ENCODE measurements at regions not wholly inside any gene's neighbourhood (a gene's known extent, or its start where the extent isn't known, plus 50 kb on each side); places are given as distances from the start of the nearest gene placed in this dataset.

GRCh38 chr16:14002416-14002990 is 68.6 kb upstream of the MRTFB start:
- H3K4me1 ChIP-seq: peaks cover 17 to 41% (median 29%) of the 10 kb centered on the region in 4 donors
- DNase-seq (ENCODE audit: extremely low spot score): no peak
- H3K27me3 ChIP-seq: no peaks in the 10 kb centered on the region
- no peaks in the 10 kb centered on the region for H3K36me3 ChIP-seq
- peak overlapping the region; percentile 40 to 56 (median 45) for H3K4me3 ChIP-seq
- H3K27ac ChIP-seq (replicated peaks in 1 of 4): peak overlapping the region in 3 of 4 donors; percentile 34 to 60 (median 43)
- WGBS: 49% methylated on average over 13 of the region's 13 CpGs
- no peaks in the 10 kb centered on the region for H3K9me3 ChIP-seq
- intact Hi-C loops (cut with DNase I): no loop called here
- TF ChIP-seq POLR2AphosphoS5 (IDR thresholded peaks at IDR 0.05): no peak
- TF ChIP-seq POLR2A (IDR thresholded peaks at IDR 0.05; ENCODE audit: low read depth): no peak
- no peak for TF ChIP-seq CTCF (IDR thresholded peaks at IDR 0.05)
- TF ChIP-seq EP300 (IDR thresholded peaks at IDR 0.05): no peak

DNA sequence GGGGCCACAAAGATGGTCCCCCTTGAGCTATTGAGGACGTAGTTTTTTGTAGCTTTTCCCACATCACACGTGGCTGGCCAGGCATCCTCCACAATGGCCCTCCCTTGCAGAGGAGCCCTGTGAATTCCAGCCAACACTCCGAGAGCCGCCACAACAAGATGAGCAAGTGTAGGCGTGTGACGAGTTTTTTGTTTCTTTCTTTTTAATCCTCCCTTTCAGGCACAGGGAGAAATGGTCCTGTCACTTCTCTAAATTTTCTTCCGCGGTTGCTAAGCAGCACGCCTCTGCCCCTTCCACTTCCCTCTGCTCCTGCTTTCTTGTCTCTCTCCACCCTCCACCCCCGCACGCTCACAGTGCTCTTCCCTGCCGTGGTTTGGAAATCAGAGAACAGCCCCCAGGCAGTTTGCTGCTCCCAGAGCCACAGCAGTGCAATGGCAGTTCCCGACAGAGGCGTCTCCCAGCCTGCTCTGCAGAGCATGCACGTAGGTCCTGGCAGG is 68.0 kb upstream of the MRTFB start:
- Histone ChIP-seq H3K27ac (replicated peaks in 1 of 4) (peak overlapping the region; percentile 34 to 60 (median 42)), H3K36me3 (no peaks in the 10 kb centered on the region), H3K9me3 (no peaks in the 10 kb centered on the region), H3K27me3 (no peaks in the 10 kb centered on the region), H3K4me1 (peaks cover 17 to 41% (median 29%) of the 10 kb centered on the region in 4 donors), H3K4me3 (peak overlapping the region; percentile 40 to 56 (median 45))
- no peak for DNase-seq (ENCODE audit: extremely low spot score)
- WGBS: 2% methylated on average over 15 of the region's 15 CpGs
- TF ChIP-seq EP300 (IDR thresholded peaks at IDR 0.05): no peak
- TF ChIP-seq CTCF (IDR thresholded peaks at IDR 0.05): peak; percentile 27 to 33 (median 28)
- intact Hi-C loops (cut with DNase I): no loop called here

DNA sequence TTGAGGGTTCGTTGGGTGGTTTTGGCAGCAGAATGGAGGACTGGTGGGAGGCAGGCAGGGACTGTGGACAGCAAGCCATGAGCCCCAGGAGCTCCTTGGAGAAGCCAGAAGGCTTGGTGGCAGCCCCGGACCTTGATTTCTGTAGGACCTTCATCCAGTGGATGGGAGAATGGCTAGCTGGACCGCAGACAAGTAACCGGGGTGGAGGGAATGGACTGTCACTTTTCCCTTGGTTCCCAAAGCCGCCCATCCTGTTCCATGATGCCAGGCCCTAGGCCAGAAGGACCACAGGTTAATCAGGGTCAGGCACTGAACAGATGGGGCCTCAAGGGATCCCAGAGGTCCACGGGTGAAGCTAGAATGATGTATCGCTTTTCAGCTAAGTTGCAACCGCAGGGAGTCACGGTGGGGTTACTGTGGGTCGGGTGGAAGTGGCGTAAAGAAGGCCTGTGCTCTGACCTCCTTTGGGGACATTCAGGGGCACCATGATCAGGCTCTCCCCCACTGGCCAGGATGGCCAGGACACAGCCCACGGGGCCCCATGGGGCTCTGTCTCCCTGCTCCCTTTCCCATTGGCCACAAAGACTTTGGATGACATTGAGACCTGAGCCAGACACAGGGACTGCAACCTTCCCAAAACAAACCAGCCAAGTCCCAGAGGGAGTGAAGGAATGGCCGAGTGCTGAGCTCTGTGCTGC is 66.9 kb upstream of the MRTFB start:
- no peaks in the 10 kb centered on the region for H3K27me3 ChIP-seq
- peaks cover 17 to 32% (median 26%) of the 10 kb centered on the region in 4 donors for H3K4me1 ChIP-seq
- intact Hi-C loops (cut with DNase I): no loop called here
- peak overlapping the region in 3 of 4 donors; percentile 42 to 60 (median 43) for H3K27ac ChIP-seq (replicated peaks in 1 of 4)
- no peak overlapping the region for H3K4me3 ChIP-seq
- WGBS: 84% methylated on average over 10 of the region's 13 CpGs
- no peak for DNase-seq (ENCODE audit: extremely low spot score)
- no peak for TF ChIP-seq POLR2AphosphoS5 (IDR thresholded peaks at IDR 0.05)
- no peak for TF ChIP-seq EP300 (IDR thresholded peaks at IDR 0.05)
- TF ChIP-seq CTCF (IDR thresholded peaks at IDR 0.05): no peak
- H3K36me3 ChIP-seq: no peaks in the 10 kb centered on the region
- no peaks in the 10 kb centered on the region for H3K9me3 ChIP-seq

DNA sequence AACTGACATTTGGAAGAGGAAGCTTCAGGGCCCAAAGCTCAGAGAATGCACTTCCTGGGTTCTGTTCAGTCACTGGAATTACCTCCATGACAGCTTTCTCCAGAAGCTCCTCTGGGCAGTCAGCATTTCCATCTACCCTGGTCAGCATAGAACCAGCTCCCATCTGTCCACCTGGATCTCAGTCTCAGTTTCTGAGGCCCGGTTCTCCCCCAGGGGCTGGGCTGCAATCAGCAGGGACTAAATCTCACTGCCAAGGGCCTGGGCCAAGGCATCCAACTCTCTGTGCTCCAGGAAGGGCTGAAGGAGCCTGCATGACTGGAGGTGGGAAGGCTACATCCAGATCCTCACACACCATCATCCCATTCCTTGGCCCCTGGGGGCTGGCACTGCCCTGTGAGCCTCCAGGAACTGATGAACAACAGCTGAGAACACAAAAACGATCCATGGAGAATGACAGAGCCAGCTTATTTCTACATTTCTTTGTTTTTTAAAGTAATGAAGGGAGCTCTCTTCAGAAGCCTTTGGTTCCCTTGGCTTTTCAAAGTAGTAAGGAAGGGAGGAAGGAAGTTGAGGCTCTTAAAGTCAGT is 66.3 kb upstream of the MRTFB start:
- Histone ChIP-seq H3K9me3 (no peaks in the 10 kb centered on the region), H3K4me3 (no peak overlapping the region), H3K27ac (replicated peaks in 1 of 4) (peak overlapping the region in 2 of 4 donors; percentile 53 to 57), H3K27me3 (no peaks in the 10 kb centered on the region), H3K4me1 (peaks cover 17 to 27% (median 26%) of the 10 kb centered on the region in 4 donors), H3K36me3 (no peaks in the 10 kb centered on the region)
- no CpG with 5 or more reads among the region's 2 CpGs for WGBS
- intact Hi-C loops (cut with DNase I): no loop called here
- TF ChIP-seq CTCF (IDR thresholded peaks at IDR 0.05): no peak
- TF ChIP-seq POLR2A (IDR thresholded peaks at IDR 0.05; ENCODE audit: low read depth): no peak
- TF ChIP-seq EP300 (IDR thresholded peaks at IDR 0.05): no peak
- no peak for TF ChIP-seq POLR2AphosphoS5 (IDR thresholded peaks at IDR 0.05)
- no peak for DNase-seq (ENCODE audit: extremely low spot score)
